OCI-LY7 (cell line): ENCODE measurements at regions not wholly inside any gene's neighbourhood (a gene's known extent, or its start where the extent isn't known, plus 50 kb on each side); places are given as distances from the start of the nearest gene placed in this dataset.

Source experiments
- BruUV-seq: library from RNA; stranded (reverse); fragments of 400-500 nt; replicated peaks from 2 replicates; lab custom pipeline; 2021; lab: Mats Ljungman, UMichigan
- CTCF ChIA-PET: fragments of 300-600 bp; sonication (Branson Sonifier 250); formaldehyde crosslinking; loops from one replicate; lab custom pipeline; 2022; ENCODE audit warnings: antibody characterized with exemption; ENCODE audit not compliant: unreplicated experiment; lab: Charles Lee
- POLR2A ChIA-PET: fragments of 300-600 bp; sonication (Branson Sonifier 250); formaldehyde crosslinking; loops from one replicate; lab custom pipeline; 2022; ENCODE audit warnings: antibody characterized with exemption; lab: Charles Lee
- DNase-seq: peaks from one replicate; pipeline ENCODE4 v3.0.0-alpha.2; 2015; ENCODE audit warnings: low spot score
- H2AFZ ChIP-seq: fragments of 200-600 bp; sonication (generic), shearing (Covaris generic); 2 replicates; pipeline ENCODE4 v1.6.1; 2014; ENCODE audit warnings: mild to moderate bottlenecking, antibody characterized with exemption, low read length, moderate library complexity
- H3K27ac ChIP-seq: fragments of 200-600 bp; sonication (generic); 2 replicates; pipeline ENCODE4 v1.5.1; 2014; ENCODE audit warnings: mixed run types, low read depth, mild to moderate bottlenecking, moderate library complexity, low read length, inconsistent platforms; ENCODE audit not compliant: poor library complexity, severe bottlenecking
- H3K36me3 ChIP-seq: fragments of 200-600 bp; sonication (generic); 2 replicates; pipeline ENCODE4 v1.6.1; 2014; ENCODE audit warnings: mild to moderate bottlenecking, antibody characterized with exemption, low read length, moderate library complexity, mixed read lengths; ENCODE audit not compliant: insufficient read depth
- H3K4me1 ChIP-seq: fragments of 200-600 bp; sonication (generic); 2 replicates; pipeline ENCODE4 v1.5.1; 2014; ENCODE audit warnings: mild to moderate bottlenecking, low read length; ENCODE audit not compliant: insufficient read depth, poor library complexity, severe bottlenecking
- H3K4me2 ChIP-seq: fragments of 200-600 bp; sonication (generic); 2 replicates; pipeline ENCODE4 v1.6.1; 2014; ENCODE audit warnings: mild to moderate bottlenecking, low read length
- H3K4me3 ChIP-seq: fragments of 200-600 bp; sonication (generic); 2 replicates; pipeline ENCODE4 v1.5.1; 2014; ENCODE audit warnings: mild to moderate bottlenecking, low read depth, low read length; ENCODE audit not compliant: poor library complexity, severe bottlenecking
- H3K79me2 ChIP-seq: fragments of 200-600 bp; sonication (generic); 2 replicates; pipeline ENCODE4 v1.6.1; 2016; ENCODE audit warnings: low read depth, mild to moderate bottlenecking, low read length, moderate library complexity, mixed read lengths; ENCODE audit not compliant: insufficient read depth
- H3K9me2 ChIP-seq: fragments of 200-600 bp; sonication (generic); 2 replicates; pipeline ENCODE4 v1.6.1; 2016; ENCODE audit warnings: mild to moderate bottlenecking, low read length, mixed read lengths; ENCODE audit not compliant: insufficient read depth
- H3K9me3 ChIP-seq: fragments of 200-600 bp; sonication (generic); 2 replicates; pipeline ENCODE4 v1.6.1; 2014; ENCODE audit warnings: mild to moderate bottlenecking, mixed run types, low read length, mixed read lengths
- H4K20me1 ChIP-seq: fragments of 200-600 bp; sonication (generic); 2 replicates; pipeline ENCODE4 v1.6.1; 2014; ENCODE audit warnings: mild to moderate bottlenecking, antibody characterized with exemption, low read length, moderate library complexity, mixed read lengths; ENCODE audit not compliant: insufficient read depth
- CTCF ChIP-seq: fragments of 200-600 bp; sonication (generic); conservative IDR thresholded peaks from 2 replicates; pipeline ENCODE4 v1.5.1; 2014; ENCODE audit warnings: mild to moderate bottlenecking, antibody characterized with exemption, low read length, moderate library complexity, mixed read lengths
- EZH2phosphoT487 ChIP-seq: fragments of 200-600 bp; sonication (generic); IDR thresholded peaks from 2 replicates; pipeline ENCODE4 v1.6.1; 2018; ENCODE audit warnings: low read depth, borderline replicate concordance, mild to moderate bottlenecking, mixed run types, antibody characterized with exemption, low read length, moderate library complexity, mixed read lengths
- intact Hi-C: fragments of 100-400 bp; cut with micrococcal nuclease; formaldehyde crosslinking; loops from one replicate; pipeline ENCODE4 v1.10.0; 2022; ENCODE audit not compliant: unreplicated experiment

DNA sequence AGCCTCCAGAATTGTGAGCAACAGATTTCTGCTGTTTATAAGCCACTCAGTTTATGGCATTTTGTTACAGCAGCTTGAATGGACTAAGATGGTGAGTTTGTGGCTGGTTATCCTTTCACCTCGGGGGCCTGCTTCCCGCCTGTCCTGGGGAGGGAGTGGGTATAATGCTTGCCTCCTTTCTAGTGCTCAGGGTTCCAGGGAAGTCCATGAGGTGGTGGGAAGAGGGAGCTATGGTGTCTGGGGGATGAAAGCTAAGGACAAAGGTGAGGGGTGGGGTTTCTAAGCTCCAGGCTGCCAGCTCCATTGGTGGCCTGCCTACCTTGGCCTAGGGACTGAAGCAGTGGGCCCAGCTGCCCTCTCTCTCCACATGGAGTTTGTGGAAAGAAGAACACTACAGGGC, 50.2 kb upstream of the SDK2 start:
- H3K36me3 ChIP-seq = no peaks in the 10 kb centered on the region
- POLR2A ChIA-PET = no interaction called here
- no peak overlapping the region for H3K4me3 ChIP-seq
- H3K79me2 ChIP-seq = no peaks in the 10 kb centered on the region
- no peak overlapping the region for H3K27ac ChIP-seq
- intact Hi-C loops = no loop called here
- H3K4me1 ChIP-seq = no peaks in the 10 kb centered on the region
- CTCF ChIA-PET = interaction anchor here (0.6 kb wide), 1 partner anchor 1097 kb away, joined by 3 read pairs; no protein-coding TSS in a partner anchor
- H3K9me2 ChIP-seq = no peaks in the 10 kb centered on the region
- BruUV-seq = no TSS peak
- no peaks in the 10 kb centered on the region for H3K9me3 ChIP-seq
- no peak for DNase-seq
- H3K4me2 ChIP-seq = no peak overlapping the region
- TF ChIP-seq CTCF = no peak
- TF ChIP-seq EZH2phosphoT487 = no peak
- H2AFZ ChIP-seq = no peak overlapping the region
- H4K20me1 ChIP-seq = no peaks in the 10 kb centered on the region

- no peaks in the 10 kb centered on the region for H3K9me3 ChIP-seq
- no peak overlapping the region for H3K4me3 ChIP-seq
- no peak overlapping the region for H3K4me2 ChIP-seq
- TF ChIP-seq EZH2phosphoT487 (no peak), CTCF (no peak)
- no peaks in the 10 kb centered on the region for H3K4me1 ChIP-seq
- H3K36me3 ChIP-seq = no peaks in the 10 kb centered on the region
- no peaks in the 10 kb centered on the region for H4K20me1 ChIP-seq
- ChIA-PET POLR2A (no interaction called here), CTCF (no interaction called here)
- H2AFZ ChIP-seq = no peak overlapping the region
- no peaks in the 10 kb centered on the region for H3K79me2 ChIP-seq
- intact Hi-C loops = no loop called here
- H3K27ac ChIP-seq = no peak overlapping the region
- BruUV-seq = no TSS peak
- no peak for DNase-seq
- no peaks in the 10 kb centered on the region for H3K9me2 ChIP-seq
These were observed 50.9 kb upstream of the SDK2 start for GRCh38 chr17:73695035-73695738.

DNA sequence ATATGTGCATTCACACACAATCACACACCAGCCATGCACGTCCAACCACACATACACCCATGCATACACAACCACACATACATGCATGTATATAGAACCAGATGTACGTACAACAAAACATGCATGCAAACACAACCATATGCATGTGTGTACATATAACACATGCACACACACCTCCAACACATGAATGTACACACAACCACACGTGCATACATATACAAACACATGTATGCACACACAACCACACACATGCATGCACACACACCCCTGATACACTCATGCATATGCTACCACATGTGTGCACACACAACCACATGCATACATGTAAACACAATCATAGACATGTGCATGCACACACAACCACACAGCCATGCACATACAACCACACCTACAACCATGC, 52.0 kb upstream of the SDK2 start:
- BruUV-seq = no TSS peak
- intact Hi-C loops = no loop called here
- no peaks in the 10 kb centered on the region for H3K79me2 ChIP-seq
- H3K27ac ChIP-seq = no peak overlapping the region
- CTCF ChIA-PET = no interaction called here
- DNase-seq = no peak
- POLR2A ChIA-PET = no interaction called here
- no peaks in the 10 kb centered on the region for H3K9me3 ChIP-seq
- no peaks in the 10 kb centered on the region for H3K36me3 ChIP-seq
- no peak overlapping the region for H3K4me2 ChIP-seq
- TF ChIP-seq CTCF = no peak
- no peak for TF ChIP-seq EZH2phosphoT487
- no peaks in the 10 kb centered on the region for H3K9me2 ChIP-seq
- no peak overlapping the region for H3K4me3 ChIP-seq
- no peak overlapping the region for H2AFZ ChIP-seq
- no peaks in the 10 kb centered on the region for H4K20me1 ChIP-seq
- no peaks in the 10 kb centered on the region for H3K4me1 ChIP-seq
